Tibial nerve (tissue), 4 donors: ENCODE measurements at regions not wholly inside any gene's neighbourhood (a gene's known extent, or its start where the extent isn't known, plus 50 kb on each side); places are given as distances from the start of the nearest gene placed in this dataset.

Experiments
- EP300 ChIP-seq, 2 donors: sonication (generic); formaldehyde crosslinking; IDR thresholded peaks; one replicate each; pipeline ENCODE4 v1.6.1; 2017; ENCODE audit warnings: antibody characterized with exemption in 2 of 2, mild to moderate bottlenecking in 1 of 2
- POLR2A ChIP-seq, 2 donors: fragments of 450-650 bp; IDR thresholded peaks; one replicate each; pipeline ENCODE4 v1.6.1; 2017; ENCODE audit warnings: antibody characterized with exemption in 2 of 2, mild to moderate bottlenecking in 2 of 2, moderate library complexity in 2 of 2
- TF ChIP-seq, protein P1 (sequence below), 5 experiments: fragments of 200-600 bp in 3 of 5; fragments of 450-650 bp in 2 of 5; sonication (generic) in 3 of 5; IDR thresholded peaks; one replicate each; pipeline ENCODE4 v1.5.1; 2016 to 2019; ENCODE audit warnings: antibody characterized with exemption in 5 of 5, mild to moderate bottlenecking in 3 of 5, moderate library complexity in 2 of 5

DNA sequence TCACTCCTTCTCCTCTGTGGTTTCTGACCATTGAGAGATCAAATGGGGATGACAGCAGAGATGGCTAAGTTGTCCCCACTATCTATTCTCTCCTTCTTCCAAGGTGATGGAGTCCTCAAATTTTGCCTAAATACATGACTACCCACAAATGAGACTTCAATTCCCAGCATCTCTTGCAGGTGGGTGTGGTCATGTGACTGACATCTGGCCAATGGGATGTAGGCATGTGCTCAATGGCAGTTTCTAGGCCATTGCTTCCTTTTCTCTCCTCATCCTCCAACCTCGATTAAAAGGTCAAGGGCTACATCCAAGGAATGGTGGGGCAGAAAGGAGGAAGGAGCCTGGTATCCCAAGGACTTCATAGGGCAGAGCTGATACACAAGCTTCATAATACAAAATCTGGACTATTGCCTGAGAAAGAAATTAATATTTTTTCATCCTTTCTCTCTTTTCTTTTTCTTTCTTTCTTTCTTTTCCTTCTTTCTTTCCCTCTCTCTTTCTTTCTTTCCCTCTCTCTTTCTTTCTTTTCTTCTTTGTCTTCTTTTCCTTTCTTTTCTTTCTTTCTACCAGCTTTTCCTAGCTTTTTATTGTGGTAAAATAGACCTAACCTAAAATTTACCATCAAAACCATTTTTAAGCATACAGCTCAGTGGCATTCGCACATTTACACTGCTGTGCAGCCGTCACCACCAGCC, 100.9 kb upstream of the PRB2 start:
- TF ChIP-seq, protein P1, sequence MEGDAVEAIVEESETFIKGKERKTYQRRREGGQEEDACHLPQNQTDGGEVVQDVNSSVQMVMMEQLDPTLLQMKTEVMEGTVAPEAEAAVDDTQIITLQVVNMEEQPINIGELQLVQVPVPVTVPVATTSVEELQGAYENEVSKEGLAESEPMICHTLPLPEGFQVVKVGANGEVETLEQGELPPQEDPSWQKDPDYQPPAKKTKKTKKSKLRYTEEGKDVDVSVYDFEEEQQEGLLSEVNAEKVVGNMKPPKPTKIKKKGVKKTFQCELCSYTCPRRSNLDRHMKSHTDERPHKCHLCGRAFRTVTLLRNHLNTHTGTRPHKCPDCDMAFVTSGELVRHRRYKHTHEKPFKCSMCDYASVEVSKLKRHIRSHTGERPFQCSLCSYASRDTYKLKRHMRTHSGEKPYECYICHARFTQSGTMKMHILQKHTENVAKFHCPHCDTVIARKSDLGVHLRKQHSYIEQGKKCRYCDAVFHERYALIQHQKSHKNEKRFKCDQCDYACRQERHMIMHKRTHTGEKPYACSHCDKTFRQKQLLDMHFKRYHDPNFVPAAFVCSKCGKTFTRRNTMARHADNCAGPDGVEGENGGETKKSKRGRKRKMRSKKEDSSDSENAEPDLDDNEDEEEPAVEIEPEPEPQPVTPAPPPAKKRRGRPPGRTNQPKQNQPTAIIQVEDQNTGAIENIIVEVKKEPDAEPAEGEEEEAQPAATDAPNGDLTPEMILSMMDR (IDR thresholded peaks at IDR 0.05): no peak
- TF ChIP-seq POLR2A (IDR thresholded peaks at IDR 0.05): no peak
- no peak for TF ChIP-seq EP300 (IDR thresholded peaks at IDR 0.05)
